Mesenchymal stem cell (in vitro differentiated cells and primary cell): ENCODE measurements at regions not wholly inside any gene's neighbourhood (a gene's known extent, or its start where the extent isn't known, plus 50 kb on each side); places are given as distances from the start of the nearest gene placed in this dataset.

Experiments used
- DNase-seq: peaks from one replicate; pipeline ENCODE4 v3.0.0-alpha.2; 2013
- H2AFZ ChIP-seq: one replicate; pipeline ENCODE4 v1.6.1; 2013; ENCODE audit warnings: low read depth, mild to moderate bottlenecking, control low read depth, inconsistent platforms, low read length, moderate library complexity
- H2AK5ac ChIP-seq: 2 replicates; pipeline ENCODE4 v1.6.1; 2013; ENCODE audit warnings: low read length, moderate library complexity, mild to moderate bottlenecking, inconsistent platforms; ENCODE audit not compliant: severe bottlenecking
- H2BK120ac ChIP-seq: one replicate; pipeline ENCODE4 v1.6.1; 2013; ENCODE audit warnings: low read depth, mild to moderate bottlenecking, inconsistent platforms, low read length, moderate library complexity
- H2BK12ac ChIP-seq, 2 experiments: one replicate each; pipeline ENCODE4 v1.6.1; 2013; ENCODE audit warnings: inconsistent platforms in 2 of 2, low read length in 2 of 2, mild to moderate bottlenecking in 2 of 2, moderate library complexity in 2 of 2, control low read depth in 1 of 2
- H2BK15ac ChIP-seq: one replicate; pipeline ENCODE4 v1.6.1; 2013; ENCODE audit warnings: mild to moderate bottlenecking, low read depth, inconsistent platforms; ENCODE audit not compliant: poor library complexity, severe bottlenecking
- H2BK5ac ChIP-seq: 2 replicates; pipeline ENCODE4 v1.6.1; 2013; ENCODE audit warnings: low read depth, mild to moderate bottlenecking, low read length, control low read depth, inconsistent platforms; ENCODE audit not compliant: poor library complexity, severe bottlenecking
- H3K14ac ChIP-seq, 2 experiments: one replicate each; pipeline ENCODE4 v1.6.1; 2013; ENCODE audit warnings: inconsistent platforms in 2 of 2, low read length in 2 of 2, control low read depth in 1 of 2, mild to moderate bottlenecking in 1 of 2, moderate library complexity in 1 of 2
- H3K18ac ChIP-seq, 2 experiments: one replicate each; pipeline ENCODE4 v1.6.1; 2013; ENCODE audit warnings: inconsistent platforms in 2 of 2, low read length in 2 of 2, control low read depth in 1 of 2, low read depth in 1 of 2, mild to moderate bottlenecking in 1 of 2
- H3K23ac ChIP-seq, 2 experiments: one replicate each; pipeline ENCODE4 v1.6.1; 2013; ENCODE audit warnings: inconsistent platforms in 2 of 2, low read length in 2 of 2, mild to moderate bottlenecking in 2 of 2, moderate library complexity in 2 of 2, control low read depth in 1 of 2
- H3K27ac ChIP-seq: 2 replicates; pipeline ENCODE4 v1.5.1; 2013; ENCODE audit warnings: mild to moderate bottlenecking, moderate library complexity, low read length, control low read depth, inconsistent platforms; ENCODE audit not compliant: poor library complexity, severe bottlenecking
- H3K27me3 ChIP-seq, 2 experiments: 2 replicates each; pipeline versions ENCODE4 v1.6.1 to v1.7.0; 2013; ENCODE audit warnings: low read length in 2 of 2, mild to moderate bottlenecking in 2 of 2, moderate library complexity in 2 of 2, control low read depth in 1 of 2, inconsistent platforms in 1 of 2; ENCODE audit not compliant: control insufficient read depth in 1 of 2, insufficient read depth in 1 of 2
- H3K36me3 ChIP-seq, 2 experiments: 2 replicates each; pipeline versions ENCODE4 v1.6.1 to v1.7.0; 2013; ENCODE audit warnings: low read length in 2 of 2, control low read depth in 1 of 2, inconsistent platforms in 1 of 2, low read depth in 1 of 2, mild to moderate bottlenecking in 1 of 2; ENCODE audit not compliant: insufficient read depth in 2 of 2, control insufficient read depth in 1 of 2
- H3K4ac ChIP-seq, 2 experiments: one replicate each; pipeline ENCODE4 v1.6.1; 2013; ENCODE audit warnings: inconsistent platforms in 2 of 2, low read length in 2 of 2, mild to moderate bottlenecking in 2 of 2, moderate library complexity in 2 of 2, control low read depth in 1 of 2, low read depth in 1 of 2
- H3K4me1 ChIP-seq: 2 replicates; pipeline ENCODE4 v1.6.1; 2013; ENCODE audit warnings: low read depth, low read length, control low read depth; ENCODE audit not compliant: control insufficient read depth, insufficient read depth
- H3K4me2 ChIP-seq: 2 replicates; pipeline ENCODE4 v1.6.1; 2013; ENCODE audit warnings: low read length, mild to moderate bottlenecking, inconsistent platforms; ENCODE audit not compliant: poor library complexity, severe bottlenecking
- H3K4me3 ChIP-seq, 2 experiments: 2 replicates each; pipeline versions ENCODE4 v1.5.1 to v1.7.0; 2013; ENCODE audit warnings: low read length in 2 of 2, mild to moderate bottlenecking in 2 of 2, control low read depth in 1 of 2, low read depth in 1 of 2; ENCODE audit not compliant: insufficient read depth in 1 of 2
- H3K79me1 ChIP-seq: replicated peaks from 2 replicates; pipeline ENCODE4 v1.6.1; 2013; ENCODE audit warnings: mild to moderate bottlenecking, control low read depth, low read length, inconsistent platforms; ENCODE audit not compliant: poor library complexity, severe bottlenecking
- H3K9ac ChIP-seq: 2 replicates; pipeline ENCODE4 v1.7.0; 2013; ENCODE audit warnings: mild to moderate bottlenecking, low read length, moderate library complexity
- H3K9me3 ChIP-seq: 2 replicates; pipeline ENCODE4 v1.7.0; 2013; ENCODE audit warnings: mild to moderate bottlenecking, low read length; ENCODE audit not compliant: control insufficient read depth
- H4K8ac ChIP-seq: one replicate; pipeline ENCODE4 v1.6.1; 2013; ENCODE audit warnings: inconsistent platforms, mild to moderate bottlenecking, low read length, moderate library complexity
- H4K91ac ChIP-seq: one replicate; pipeline ENCODE4 v1.6.1; 2013; ENCODE audit warnings: mild to moderate bottlenecking, low read length, inconsistent platforms
- WGBS: methylation state at CpG from one replicate; pipeline ENCODE4 v1.1.7; 2013; ENCODE audit warnings: mixed read lengths; 5-methylcytosine and 5-hydroxymethylcytosine counted together

DNA sequence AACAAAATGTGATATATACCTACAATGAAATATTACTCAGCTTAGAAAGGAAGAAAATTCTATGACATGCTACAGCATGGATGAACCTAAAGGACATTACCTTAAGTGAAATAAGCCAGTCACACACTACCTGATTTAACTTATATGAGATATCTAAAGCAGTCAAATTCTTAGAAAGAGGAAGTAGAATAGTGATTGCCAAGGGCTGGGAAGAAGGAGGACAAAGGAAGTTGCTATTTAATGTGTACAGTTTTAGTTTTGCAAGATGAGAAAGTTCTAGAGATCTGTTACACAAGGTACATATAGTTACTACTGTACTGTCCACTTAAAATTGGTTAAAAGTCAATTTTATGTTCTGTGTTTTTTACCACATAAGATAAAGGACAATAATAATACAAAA, 87.5 kb upstream of the KCTD3 start:
- no peak overlapping the region for H3K9ac ChIP-seq
- H3K4ac ChIP-seq, result no peak overlapping the region
- H2BK12ac ChIP-seq, result no peak overlapping the region
- H2BK5ac ChIP-seq, result no peak overlapping the region
- H3K14ac ChIP-seq, result no peak overlapping the region
- H3K36me3 ChIP-seq, result no peaks in the 10 kb centered on the region
- no peak overlapping the region for H2AK5ac ChIP-seq
- no peak overlapping the region for H2BK15ac ChIP-seq
- no peak overlapping the region for H3K4me3 ChIP-seq
- no peak overlapping the region for H3K27ac ChIP-seq
- peaks cover 1% of the 10 kb centered on the region for H3K4me1 ChIP-seq
- no peak for DNase-seq
- H4K8ac ChIP-seq, result no peak overlapping the region
- no peak overlapping the region for H2BK120ac ChIP-seq
- no peak overlapping the region for H3K4me2 ChIP-seq
- peaks cover 0 to 20% of the 10 kb centered on the region in 2 experiments for H3K27me3 ChIP-seq
- H3K18ac ChIP-seq, result no peak overlapping the region
- H4K91ac ChIP-seq, result no peak overlapping the region
- H2AFZ ChIP-seq, result no peak overlapping the region
- H3K79me1 ChIP-seq, result no peaks in the 10 kb centered on the region
- H3K23ac ChIP-seq, result no peak overlapping the region
- H3K9me3 ChIP-seq, result peaks cover 15% of the 10 kb centered on the region

DNA sequence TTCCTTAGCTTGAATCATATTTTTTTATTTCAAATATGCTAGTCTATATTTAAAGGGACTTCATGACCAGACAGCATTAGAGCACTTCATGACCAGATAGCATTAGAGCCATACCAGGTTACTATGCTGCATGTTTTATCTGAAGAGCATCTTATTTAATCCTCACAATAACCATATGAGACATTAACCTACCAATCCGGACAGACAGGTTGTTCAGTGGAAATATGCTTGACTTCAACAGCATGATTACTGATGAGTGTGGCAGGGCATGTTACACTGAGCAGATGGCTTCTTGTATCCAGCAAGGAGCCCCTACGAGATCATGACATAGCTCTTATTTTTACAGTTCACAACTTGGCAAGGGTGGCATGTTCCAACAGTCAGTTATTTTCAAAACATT, 85.0 kb upstream of the KCTD3 start:
- Histone ChIP-seq H3K14ac (no peak overlapping the region), H3K79me1 (no peaks in the 10 kb centered on the region), H3K27me3 (peaks cover 0 to 22% of the 10 kb centered on the region in 2 experiments), H3K27ac (no peak overlapping the region), H2BK120ac (no peak overlapping the region), H2BK5ac (no peak overlapping the region), H3K36me3 (no peaks in the 10 kb centered on the region), H2BK12ac (no peak overlapping the region), H3K9me3 (peaks cover 15% of the 10 kb centered on the region), H3K23ac (no peak overlapping the region), H3K18ac (no peak overlapping the region), H2BK15ac (no peak overlapping the region), H2AK5ac (no peak overlapping the region), H3K4me3 (no peak overlapping the region), H4K91ac (no peak overlapping the region), H3K4me2 (no peak overlapping the region), H3K4me1 (no peaks in the 10 kb centered on the region), H3K9ac (no peak overlapping the region), H3K4ac (no peak overlapping the region), H4K8ac (no peak overlapping the region), H2AFZ (no peak overlapping the region)
- 92% methylated on average over 2 of the region's 2 CpGs for WGBS
- no peak for DNase-seq

DNA sequence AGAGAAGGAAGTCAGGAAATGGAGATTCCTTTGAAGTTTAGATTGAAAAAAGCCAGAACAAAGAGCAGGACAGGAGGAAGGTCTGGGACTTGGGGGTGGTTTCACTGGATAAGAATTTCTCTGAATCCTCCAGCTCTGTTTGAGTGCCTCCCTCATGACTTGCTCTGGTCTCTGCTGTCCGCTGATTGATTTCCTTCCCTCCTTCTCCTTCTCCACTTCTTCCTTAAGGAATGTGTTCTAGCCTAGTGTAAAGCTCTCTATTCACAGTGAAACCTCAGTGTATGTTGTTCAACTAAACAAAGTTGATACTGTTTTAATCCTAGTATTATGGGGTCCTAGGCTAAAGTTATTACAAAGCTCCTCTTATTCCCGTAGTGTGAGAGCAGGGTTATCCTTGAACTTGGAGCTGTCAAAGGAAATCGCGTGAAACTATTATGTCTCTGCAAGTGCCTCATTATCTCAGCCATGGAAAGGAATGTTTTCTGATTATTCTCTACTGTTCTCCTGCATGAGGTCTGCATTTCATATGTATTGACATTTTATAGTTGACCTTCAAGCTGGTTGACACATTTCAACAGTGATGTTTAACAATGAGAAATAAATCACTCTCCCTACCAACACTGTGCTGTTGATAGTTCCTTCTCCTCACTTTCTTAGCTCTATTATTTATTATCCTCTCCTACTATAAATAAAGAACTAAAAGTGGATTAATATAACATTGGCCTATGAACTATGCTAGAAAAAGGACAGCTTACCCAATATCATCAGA, 82.7 kb upstream of the KCTD3 start:
- H3K4me3 ChIP-seq, result no peak overlapping the region
- 89% methylated on average over 4 of the region's 4 CpGs for WGBS
- H3K4ac ChIP-seq, result no peak overlapping the region

DNA sequence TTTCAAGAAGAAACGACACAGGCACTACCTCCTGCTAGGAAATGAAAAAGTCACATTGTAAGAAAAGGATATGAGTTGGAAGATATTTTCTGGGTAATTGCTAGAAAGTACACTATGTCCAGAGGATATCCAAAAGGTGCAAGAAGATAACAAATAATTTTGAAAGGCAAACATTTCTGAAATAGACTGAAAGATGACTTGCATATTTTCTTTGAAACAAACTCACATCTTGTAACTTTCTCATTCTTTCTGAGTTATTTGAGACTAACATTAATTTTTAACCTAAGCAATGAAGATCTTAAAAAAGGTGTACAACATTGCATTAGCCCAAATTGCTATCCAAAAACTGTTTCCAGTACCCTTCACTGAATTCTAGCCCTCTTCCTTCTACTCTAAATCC, 79.6 kb upstream of the KCTD3 start:
- 100% methylated on average over 1 of the region's 1 CpG for WGBS

More for the DNA sequence above, 82.7 kb upstream of the KCTD3 start:
- no peak overlapping the region for H2AFZ ChIP-seq
- no peaks in the 10 kb centered on the region for H3K4me1 ChIP-seq
- H4K8ac ChIP-seq, result no peak overlapping the region
- H4K91ac ChIP-seq, result no peak overlapping the region
- H3K9me3 ChIP-seq, result no peaks in the 10 kb centered on the region
- no peaks in the 10 kb centered on the region for H3K79me1 ChIP-seq
- no peaks in the 10 kb centered on the region for H3K36me3 ChIP-seq
- H3K18ac ChIP-seq, result no peak overlapping the region
- H3K4me2 ChIP-seq, result no peak overlapping the region
- no peak overlapping the region for H2BK12ac ChIP-seq
- no peak overlapping the region for H3K27ac ChIP-seq
- H3K27me3 ChIP-seq, result peaks cover 0 to 20% of the 10 kb centered on the region in 2 experiments
- H2BK5ac ChIP-seq, result no peak overlapping the region
- DNase-seq, result peak; percentile 48
- H2AK5ac ChIP-seq, result no peak overlapping the region
- no peak overlapping the region for H3K23ac ChIP-seq
- no peak overlapping the region for H3K9ac ChIP-seq
- H3K14ac ChIP-seq, result no peak overlapping the region
- H2BK120ac ChIP-seq, result no peak overlapping the region
- no peak overlapping the region for H2BK15ac ChIP-seq

More for the DNA sequence above, 79.6 kb upstream of the KCTD3 start:
- peaks cover 0 to 17% of the 10 kb centered on the region in 2 experiments for H3K27me3 ChIP-seq
- no peak for DNase-seq
- H2BK120ac ChIP-seq, result no peak overlapping the region
- H3K79me1 ChIP-seq, result no peaks in the 10 kb centered on the region
- no peak overlapping the region for H3K9ac ChIP-seq
- H2BK12ac ChIP-seq, result no peak overlapping the region
- no peak overlapping the region for H3K14ac ChIP-seq
- peaks cover 5% of the 10 kb centered on the region for H3K9me3 ChIP-seq
- H2AFZ ChIP-seq, result no peak overlapping the region
- no peak overlapping the region for H3K27ac ChIP-seq
- H4K91ac ChIP-seq, result no peak overlapping the region
- no peak overlapping the region for H2AK5ac ChIP-seq
- H3K36me3 ChIP-seq, result no peaks in the 10 kb centered on the region
- no peak overlapping the region for H3K4me3 ChIP-seq
- H2BK15ac ChIP-seq, result no peak overlapping the region
- no peak overlapping the region for H2BK5ac ChIP-seq
- H3K4me1 ChIP-seq, result no peaks in the 10 kb centered on the region
- H3K23ac ChIP-seq, result no peak overlapping the region
- H4K8ac ChIP-seq, result no peak overlapping the region
- H3K4ac ChIP-seq, result no peak overlapping the region
- no peak overlapping the region for H3K4me2 ChIP-seq
- H3K18ac ChIP-seq, result no peak overlapping the region
